ENCODE measurements at regions not wholly inside any gene's neighbourhood (a gene's known extent, or its start where the extent isn't known, plus 50 kb on each side); places are given as distances from the start of the nearest gene placed in this dataset.

DNA sequence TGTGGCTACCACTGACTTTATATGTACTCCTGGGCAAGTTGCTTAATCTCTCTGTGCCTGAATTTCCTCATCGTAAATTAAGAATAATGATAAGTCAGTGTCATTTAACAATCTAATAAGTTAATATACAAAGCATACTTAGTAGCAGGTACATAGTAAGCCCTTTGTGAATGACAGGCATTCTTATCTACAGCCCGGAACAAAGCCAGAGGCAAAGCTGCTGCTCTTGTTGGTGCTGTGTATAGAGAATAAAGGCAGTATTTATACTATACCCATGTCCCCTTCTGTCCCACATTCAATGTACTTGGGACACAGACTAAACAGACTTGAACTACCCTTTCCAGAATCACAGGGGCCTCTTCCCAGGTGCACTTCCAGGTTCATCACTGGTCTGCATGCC lies 229.7 kb upstream of the NCAM1 start:
- TF ChIP-seq ZFX (IDR thresholded peaks at IDR 0.05; ENCODE audit: borderline replicate concordance) = no peak
- TF ChIP-seq, protein P1, sequence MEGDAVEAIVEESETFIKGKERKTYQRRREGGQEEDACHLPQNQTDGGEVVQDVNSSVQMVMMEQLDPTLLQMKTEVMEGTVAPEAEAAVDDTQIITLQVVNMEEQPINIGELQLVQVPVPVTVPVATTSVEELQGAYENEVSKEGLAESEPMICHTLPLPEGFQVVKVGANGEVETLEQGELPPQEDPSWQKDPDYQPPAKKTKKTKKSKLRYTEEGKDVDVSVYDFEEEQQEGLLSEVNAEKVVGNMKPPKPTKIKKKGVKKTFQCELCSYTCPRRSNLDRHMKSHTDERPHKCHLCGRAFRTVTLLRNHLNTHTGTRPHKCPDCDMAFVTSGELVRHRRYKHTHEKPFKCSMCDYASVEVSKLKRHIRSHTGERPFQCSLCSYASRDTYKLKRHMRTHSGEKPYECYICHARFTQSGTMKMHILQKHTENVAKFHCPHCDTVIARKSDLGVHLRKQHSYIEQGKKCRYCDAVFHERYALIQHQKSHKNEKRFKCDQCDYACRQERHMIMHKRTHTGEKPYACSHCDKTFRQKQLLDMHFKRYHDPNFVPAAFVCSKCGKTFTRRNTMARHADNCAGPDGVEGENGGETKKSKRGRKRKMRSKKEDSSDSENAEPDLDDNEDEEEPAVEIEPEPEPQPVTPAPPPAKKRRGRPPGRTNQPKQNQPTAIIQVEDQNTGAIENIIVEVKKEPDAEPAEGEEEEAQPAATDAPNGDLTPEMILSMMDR (IDR thresholded peaks at IDR 0.05) = no peak
- no peak overlapping the region for H3K27ac ChIP-seq

GRCh38 chr11:112732031-112732430 lies 229.2 kb upstream of the NCAM1 start:
- TF ChIP-seq, protein P1 (IDR thresholded peaks at IDR 0.05) = no peak
- no peak for TF ChIP-seq ZFX (IDR thresholded peaks at IDR 0.05; ENCODE audit: borderline replicate concordance)

GRCh38 chr11:112734207-112734606 lies 227.0 kb upstream of the NCAM1 start:
- no peak for TF ChIP-seq ZFX (IDR thresholded peaks at IDR 0.05; ENCODE audit: borderline replicate concordance)
- TF ChIP-seq, protein P1 (IDR thresholded peaks at IDR 0.05) = no peak
- no peak overlapping the region for H3K27ac ChIP-seq

More at GRCh38 chr11:112732031-112732430, 229.2 kb upstream of the NCAM1 start:
- no peak overlapping the region for H3K27ac ChIP-seq

- TF ChIP-seq ZFX (IDR thresholded peaks at IDR 0.05; ENCODE audit: borderline replicate concordance) = no peak
- TF ChIP-seq, protein P1 (IDR thresholded peaks at IDR 0.05) = no peak
Measured at GRCh38 chr11:112735470-112735869, 225.8 kb upstream of the NCAM1 start.

DNA sequence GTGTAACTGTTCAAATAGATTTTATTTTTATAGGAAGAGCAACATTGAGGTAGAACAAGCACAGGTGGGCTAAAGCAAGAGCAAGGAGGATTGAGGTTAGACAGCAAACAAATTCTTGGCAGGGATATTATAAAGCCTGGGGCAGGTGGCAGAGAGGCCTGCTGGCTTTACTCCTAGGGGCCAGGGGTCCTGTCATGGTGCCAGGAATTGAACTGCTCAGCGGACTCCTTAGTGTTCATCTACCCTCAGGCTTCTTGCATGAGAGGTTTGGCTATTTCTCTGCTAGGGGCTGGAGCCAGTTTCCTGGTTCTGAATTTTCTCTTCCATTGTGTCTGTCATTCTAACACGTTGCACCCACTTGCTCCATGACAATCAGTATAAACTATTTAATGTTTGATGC lies 217.2 kb upstream of the NCAM1 start:
- TF ChIP-seq ZFX (IDR thresholded peaks at IDR 0.05; ENCODE audit: borderline replicate concordance) = no peak
- TF ChIP-seq, protein P1 (IDR thresholded peaks at IDR 0.05) = no peak
- H3K27ac ChIP-seq = no peak overlapping the region

More at GRCh38 chr11:112735470-112735869, 225.8 kb upstream of the NCAM1 start:
- H3K27ac ChIP-seq = no peak overlapping the region

DNA sequence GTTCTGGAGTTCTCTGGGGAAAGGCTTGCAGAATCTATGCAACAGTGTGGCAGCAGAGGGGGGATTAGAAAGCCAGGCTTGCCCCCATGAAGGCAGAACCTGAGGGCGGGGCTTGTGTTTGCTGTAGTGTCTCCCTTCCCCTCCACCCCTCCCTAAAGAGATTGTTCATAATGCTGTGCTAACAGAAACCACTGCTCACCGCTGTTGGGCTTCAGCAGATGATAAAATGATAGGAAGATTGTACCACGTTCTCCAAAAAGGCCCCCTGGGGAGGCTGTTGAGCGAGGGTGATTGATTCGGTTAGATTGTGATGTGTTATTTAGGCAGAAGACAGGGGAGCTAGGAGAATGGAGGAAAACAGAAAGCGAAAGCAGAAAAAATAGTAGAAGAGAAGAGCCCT lies 215.2 kb upstream of the NCAM1 start:
- no peak for TF ChIP-seq ZFX (IDR thresholded peaks at IDR 0.05; ENCODE audit: borderline replicate concordance)
- TF ChIP-seq, protein P1 (IDR thresholded peaks at IDR 0.05) = no peak
- no peak overlapping the region for H3K27ac ChIP-seq

GRCh38 chr11:112748252-112748651 lies 213.0 kb upstream of the NCAM1 start:
- H3K27ac ChIP-seq = no peak overlapping the region
- TF ChIP-seq, protein P1 (IDR thresholded peaks at IDR 0.05) = no peak
- no peak for TF ChIP-seq ZFX (IDR thresholded peaks at IDR 0.05; ENCODE audit: borderline replicate concordance)
